ENCODE measurements at regions not wholly inside any gene's neighbourhood (a gene's known extent, or its start where the extent isn't known, plus 50 kb on each side); places are given as distances from the start of the nearest gene placed in this dataset.

- intact Hi-C loops (cut with DNase I), result no loop called here
- DNase-seq (ENCODE audit: low spot score in 2 of 2), result no peak
- Histone ChIP-seq H3K27ac (no peak overlapping the region), H3K27me3 (no peaks in the 10 kb centered on the region), H3K4me3 (no peak overlapping the region), H3K9me3 (no peaks in the 10 kb centered on the region), H3K36me3 (no peaks in the 10 kb centered on the region), H3K4me1 (no peaks in the 10 kb centered on the region)
- no peak for TF ChIP-seq CTCF (IDR thresholded peaks at IDR 0.05)
These were observed 155.2 kb downstream of the TINAG start for GRCh38 chr6:54463354-54464024.

GRCh38 chr6:54465649-54466300, 157.5 kb downstream of the TINAG start:
- Histone ChIP-seq H3K4me1 (no peaks in the 10 kb centered on the region), H3K27me3 (no peaks in the 10 kb centered on the region), H3K36me3 (no peaks in the 10 kb centered on the region), H3K27ac (no peak overlapping the region), H3K9me3 (no peaks in the 10 kb centered on the region), H3K4me3 (no peak overlapping the region)
- no peak for DNase-seq (ENCODE audit: low spot score in 2 of 2)
- intact Hi-C loops (cut with DNase I), result no loop called here
- no peak for TF ChIP-seq CTCF (IDR thresholded peaks at IDR 0.05)

GRCh38 chr6:54467384-54467783, 159.1 kb downstream of the TINAG start:
- no peak for DNase-seq (ENCODE audit: low spot score in 2 of 2)
- intact Hi-C loops (cut with DNase I), result no loop called here
- TF ChIP-seq CTCF (IDR thresholded peaks at IDR 0.05), result no peak

GRCh38 chr6:54473328-54473727, 165.1 kb downstream of the TINAG start:
- TF ChIP-seq CTCF (IDR thresholded peaks at IDR 0.05), result no peak
- no peaks in the 10 kb centered on the region for H3K27me3 ChIP-seq
- no peaks in the 10 kb centered on the region for H3K9me3 ChIP-seq
- no peaks in the 10 kb centered on the region for H3K4me1 ChIP-seq
- H3K4me3 ChIP-seq, result no peak overlapping the region
- H3K36me3 ChIP-seq, result no peaks in the 10 kb centered on the region
- H3K27ac ChIP-seq, result no peak overlapping the region
- DNase-seq (ENCODE audit: low spot score in 2 of 2), result no peak
- intact Hi-C loops (cut with DNase I), result no loop called here

More at GRCh38 chr6:54467384-54467783, 159.1 kb downstream of the TINAG start:
- H3K9me3 ChIP-seq, result no peaks in the 10 kb centered on the region
- H3K4me1 ChIP-seq, result no peaks in the 10 kb centered on the region
- H3K27me3 ChIP-seq, result no peaks in the 10 kb centered on the region
- no peaks in the 10 kb centered on the region for H3K36me3 ChIP-seq
- no peak overlapping the region for H3K4me3 ChIP-seq
- no peak overlapping the region for H3K27ac ChIP-seq

GRCh38 chr6:54474898-54475297, 166.7 kb downstream of the TINAG start:
- no peak for TF ChIP-seq CTCF (IDR thresholded peaks at IDR 0.05)
- no peak overlapping the region for H3K27ac ChIP-seq
- no peak for DNase-seq (ENCODE audit: low spot score in 2 of 2)
- H3K4me3 ChIP-seq, result no peak overlapping the region
- intact Hi-C loops (cut with DNase I), result no loop called here
- no peaks in the 10 kb centered on the region for H3K27me3 ChIP-seq
- no peaks in the 10 kb centered on the region for H3K4me1 ChIP-seq
- no peaks in the 10 kb centered on the region for H3K9me3 ChIP-seq
- no peaks in the 10 kb centered on the region for H3K36me3 ChIP-seq

Data from ascending aorta (tissue), 2 donors.